Heart left ventricle (tissue), 16 donors: ENCODE measurements at regions not wholly inside any gene's neighbourhood (a gene's known extent, or its start where the extent isn't known, plus 50 kb on each side); places are given as distances from the start of the nearest gene placed in this dataset.

Experiments used
- ATAC-seq, 4 donors: fragments of 200-7000 bp; cut with Tn5 transposase; one replicate each; pipeline ENCODE4 v1.9.1; 2020 to 2022; ENCODE audit warnings: moderate library complexity in 4 of 4, mild to moderate bottlenecking in 3 of 4, moderate number of reproducible peaks in 1 of 4
- DNase-seq, 5 donors: peaks; one replicate each; pipeline ENCODE4 v3.0.0-alpha.2; 2020
- H3K27ac ChIP-seq, 12 donors: fragments of 200-600 bp; sonication (generic) in 4 of 12; one replicate each; pipeline versions ENCODE4 v1.5.0 to v1.8.0; 2016 to 2022; ENCODE audit warnings: mild to moderate bottlenecking in 2 of 12
- H3K27me3 ChIP-seq, 9 donors: fragments of 200-600 bp; sonication (generic) in 2 of 9; one replicate each; pipeline versions ENCODE4 v1.5.1 to v1.8.0; 2016 to 2022; ENCODE audit warnings: mild to moderate bottlenecking in 3 of 9
- H3K36me3 ChIP-seq, 9 donors: fragments of 200-600 bp; sonication (generic) in 2 of 9; one replicate each; pipeline versions ENCODE4 v1.5.0 to v1.8.0; 2018 to 2022; ENCODE audit warnings: mild to moderate bottlenecking in 2 of 9
- H3K4me1 ChIP-seq, 12 donors: fragments of 200-600 bp; sonication (generic) in 4 of 12; one replicate each; pipeline versions ENCODE4 v1.5.0 to v1.8.0; 2016 to 2022; ENCODE audit warnings: mild to moderate bottlenecking in 3 of 12
- H3K4me3 ChIP-seq, 12 donors: fragments of 200-600 bp; sonication (generic) in 4 of 12; one replicate each; pipeline versions ENCODE4 v1.5.0 to v1.8.0; 2017 to 2022; ENCODE audit warnings: mild to moderate bottlenecking in 9 of 12, moderate library complexity in 4 of 12
- H3K9me3 ChIP-seq, 12 donors: fragments of 200-600 bp; sonication (generic) in 4 of 12; one replicate each; pipeline versions ENCODE4 v1.5.0 to v1.8.0; 2016 to 2022; ENCODE audit warnings: mild to moderate bottlenecking in 1 of 12
- CTCF ChIP-seq, 12 donors: fragments of 200-600 bp; sonication (generic) in 4 of 12; IDR thresholded peaks; one replicate each; pipeline versions ENCODE4 v1.5.0 to v1.8.0; 2018 to 2022; ENCODE audit warnings: antibody characterized with exemption in 12 of 12, mild to moderate bottlenecking in 5 of 12
- POLR2A ChIP-seq, 2 donors: fragments of 450-650 bp; IDR thresholded peaks; one replicate each; pipeline ENCODE4 v1.6.1; 2017; ENCODE audit warnings: antibody characterized with exemption in 2 of 2, mild to moderate bottlenecking in 2 of 2, moderate library complexity in 2 of 2
- WGBS, 4 donors: extraction: QIAGEN DNeasy Blood & Tissue Kit in 2 of 4; methylation state at CpG; one replicate each; pipeline versions ENCODE4 v1.1.5 to v1.1.7; 2013 to 2018; 5-methylcytosine and 5-hydroxymethylcytosine counted together
- intact Hi-C, 10 donors: fragments of 100-400 bp; cut with DNase I; formaldehyde crosslinking; loops; one replicate each; pipeline versions ENCODE4 v1.11.1 to v1.14.2; 2022
- donor health status: ischemic (EF 13 %, LVEDD 7.1; RV severe dilation, severe dysfunction).
- donor health status: healthy with polysubstance abuse.
- donor health status: DM: no; HTN: yes; CAD: no.
- donor health status: DM: no; HTN: no; CAD: no.
- donor health status: ischemic (EF 25% LVEDD 6.9; RV normal size, moderate dysfunction).
- donor health status: ischemic (EF 25% LVEDD 5.7; RV mildly dilated, moderate dysfunction).
- donor health status: healthy.
- donor health status: DM: yes; HTN: yes; CAD: no.
- donor health status: ischemic (EF 35%, LVEDD 5.7; RV mildly dilated, moderate dysfunction).
- donor health status: nonischemic (EF 11% LVEDD 7.7; RV severe dilation, severe dysfunction).
- donor health status: DM: yes; HTN: yes; CAD: no.
- donor health status: PGD.
- donor health status: ischemic (EF 29% LVEDD 5.4; RV normal size, mild dysfunction).
- donor health status: nonischemic (EF 23%, LVEDD 6.1; RV moderate dilation, normal function).

- TF ChIP-seq CTCF (IDR thresholded peaks at IDR 0.05) = no peak
- no peak for TF ChIP-seq POLR2A (IDR thresholded peaks at IDR 0.05)
- Histone ChIP-seq H3K4me3 (no peak overlapping the region), H3K9me3 (peaks cover 0 to 6% (median 0%) of the 10 kb centered on the region in 12 donors), H3K36me3 (no peaks in the 10 kb centered on the region), H3K27me3 (peaks cover 0 to 32% (median 0%) of the 10 kb centered on the region in 9 donors), H3K27ac (no peak overlapping the region), H3K4me1 (peaks cover 0 to 50% (median 30%) of the 10 kb centered on the region in 12 donors)
- 88 to 97% (median 92%) methylated on average over 1 of the region's 1 CpG for WGBS, 4 donors
- no peak for DNase-seq
- ATAC-seq = no peak
- intact Hi-C loops = no loop called here
Observed at GRCh38 chr15:96049766-96050165, 280.7 kb upstream of the NR2F2 start.

- WGBS, 4 donors = 81 to 90% (median 84%) methylated on average over 2 of the region's 2 CpGs
- DNase-seq (no peak), ATAC-seq (no peak)
- H3K27ac ChIP-seq = no peak overlapping the region
- intact Hi-C loops = no loop called here
- H3K4me1 ChIP-seq = peaks cover 0 to 50% (median 30%) of the 10 kb centered on the region in 12 donors
- no peaks in the 10 kb centered on the region for H3K36me3 ChIP-seq
- peaks cover 0 to 6% (median 0%) of the 10 kb centered on the region in 12 donors for H3K9me3 ChIP-seq
- no peak overlapping the region for H3K4me3 ChIP-seq
- peaks cover 0 to 32% (median 0%) of the 10 kb centered on the region in 9 donors for H3K27me3 ChIP-seq
- no peak for TF ChIP-seq POLR2A (IDR thresholded peaks at IDR 0.05)
- no peak for TF ChIP-seq CTCF (IDR thresholded peaks at IDR 0.05)
Observed at GRCh38 chr15:96051598-96051997, 278.9 kb upstream of the NR2F2 start.

GRCh38 chr15:96052154-96052553 lies 278.3 kb upstream of the NR2F2 start:
- WGBS, 4 donors = 87 to 96% (median 90%) methylated on average over 4 of the region's 4 CpGs

GRCh38 chr15:96052572-96053030 lies 277.9 kb upstream of the NR2F2 start:
- peaks cover 0 to 42% (median 23%) of the 10 kb centered on the region in 12 donors for H3K4me1 ChIP-seq
- intact Hi-C loops = no loop called here
- DNase-seq (peak in 1 of 5 donors; percentile 33), ATAC-seq (peak in 2 of 4 donors; percentile 59 to 68)
- TF ChIP-seq CTCF (IDR thresholded peaks at IDR 0.05) (no peak), POLR2A (IDR thresholded peaks at IDR 0.05) (no peak)
- peaks cover 0 to 32% (median 0%) of the 10 kb centered on the region in 9 donors for H3K27me3 ChIP-seq
- peak overlapping the region in 9 of 12 donors; percentile 24 to 50 (median 35) for H3K4me3 ChIP-seq
- 56 to 79% (median 69%) methylated on average over 18 of the region's 18 CpGs for WGBS, 4 donors
- no peaks in the 10 kb centered on the region for H3K36me3 ChIP-seq
- H3K9me3 ChIP-seq = peaks cover 0 to 6% (median 0%) of the 10 kb centered on the region in 12 donors
- peak overlapping the region; percentile 37 to 87 (median 70) for H3K27ac ChIP-seq

More at GRCh38 chr15:96052154-96052553, 278.3 kb upstream of the NR2F2 start:
- DNase-seq (no peak), ATAC-seq (no peak)
- H3K4me1 ChIP-seq = peaks cover 0 to 46% (median 27%) of the 10 kb centered on the region in 12 donors
- H3K36me3 ChIP-seq = no peaks in the 10 kb centered on the region
- H3K27me3 ChIP-seq = peaks cover 0 to 32% (median 0%) of the 10 kb centered on the region in 9 donors
- intact Hi-C loops = no loop called here
- peak overlapping the region in 1 of 12 donors; percentile 75 for H3K27ac ChIP-seq
- peaks cover 0 to 6% (median 0%) of the 10 kb centered on the region in 12 donors for H3K9me3 ChIP-seq
- no peak overlapping the region for H3K4me3 ChIP-seq
- TF ChIP-seq POLR2A (IDR thresholded peaks at IDR 0.05) = no peak
- no peak for TF ChIP-seq CTCF (IDR thresholded peaks at IDR 0.05)
